SHP77 (cell line): ENCODE measurements at regions not wholly inside any gene's neighbourhood (a gene's known extent, or its start where the extent isn't known, plus 50 kb on each side); places are given as distances from the start of the nearest gene placed in this dataset.
A peak's percentile ranks its signal among the peaks of the same experiment; 100 is the strongest.

ENCODE experiments used
- DNase-seq, 2 experiments: peaks; one replicate each; lab custom pipeline; 2025; lab: John Stamatoyannopoulos, UW

GRCh38 chr13:95452375-95452774 lies 100.1 kb upstream of the CLDN10 start:
- no peak for DNase-seq

GRCh38 chr13:95455782-95456181 lies 96.7 kb upstream of the CLDN10 start:
- DNase-seq, result no peak

- DNase-seq, result no peak
Measured at GRCh38 chr13:95456815-95457214, 95.7 kb upstream of the CLDN10 start.

- no peak for DNase-seq
Measured at GRCh38 chr13:95457294-95457693, 95.2 kb upstream of the CLDN10 start.

GRCh38 chr13:95462801-95463200 lies 89.7 kb upstream of the CLDN10 start:
- no peak for DNase-seq

- no peak for DNase-seq
Measured at GRCh38 chr13:95463531-95463930, 89.0 kb upstream of the CLDN10 start.

GRCh38 chr13:95470574-95471366 lies 81.8 kb upstream of the CLDN10 start:
- DNase-seq, result no peak

- no peak for DNase-seq
Measured at GRCh38 chr13:95471960-95472359, 80.6 kb upstream of the CLDN10 start.

- no peak for DNase-seq
Measured at GRCh38 chr13:95474992-95475391, 77.5 kb upstream of the CLDN10 start.

GRCh38 chr13:95477187-95477586 lies 75.3 kb upstream of the CLDN10 start:
- no peak for DNase-seq

- no peak for DNase-seq
Measured at GRCh38 chr13:95479731-95480130, 72.8 kb upstream of the CLDN10 start.

GRCh38 chr13:95480131-95480545 lies 72.4 kb upstream of the CLDN10 start:
- no peak for DNase-seq

- DNase-seq, result no peak
Measured at GRCh38 chr13:95480791-95481780, 71.4 kb upstream of the CLDN10 start.

- no peak for DNase-seq
Measured at GRCh38 chr13:95484052-95484451, 68.5 kb upstream of the CLDN10 start.

- DNase-seq, result no peak
Measured at GRCh38 chr13:95485045-95485517, 67.4 kb upstream of the CLDN10 start.

GRCh38 chr13:95485518-95486144 lies 66.9 kb upstream of the CLDN10 start:
- no peak for DNase-seq

GRCh38 chr13:95492044-95492801 lies 60.3 kb upstream of the CLDN10 start:
- DNase-seq, result peak in 1 of 2 experiments; percentile 53

GRCh38 chr13:95494082-95494681 lies 58.3 kb upstream of the CLDN10 start:
- DNase-seq, result peak; percentile 55 to 76

- DNase-seq, result no peak
Measured at GRCh38 chr13:95496485-95496884, 56.0 kb upstream of the CLDN10 start.

GRCh38 chr13:95497381-95497807 lies 55.1 kb upstream of the CLDN10 start:
- peak in 1 of 2 experiments; percentile 33 for DNase-seq

GRCh38 chr13:95498886-95499285 lies 53.6 kb upstream of the CLDN10 start:
- DNase-seq, result no peak
